ENCODE measurements at regions not wholly inside any gene's neighbourhood (a gene's known extent, or its start where the extent isn't known, plus 50 kb on each side); places are given as distances from the start of the nearest gene placed in this dataset.

- Histone ChIP-seq H3K9me3 (no peaks in the 10 kb centered on the region), H3K27ac (no peak overlapping the region), H3K4me3 (no peak overlapping the region), H3K36me3 (no peaks in the 10 kb centered on the region), H3K27me3 (no peaks in the 10 kb centered on the region), H3K4me1 (no peaks in the 10 kb centered on the region)
- DNase-seq = no peak
- TF ChIP-seq CTCF (IDR thresholded peaks at IDR 0.05) (no peak), POLR2A (IDR thresholded peaks at IDR 0.05) (no peak)
- intact Hi-C loops (cut with DNase I) = no loop called here
These were observed 132.4 kb downstream of the TXNL1 start for GRCh38 chr18:56505971-56506370.

- Histone ChIP-seq H3K4me3 (no peak overlapping the region), H3K9me3 (no peaks in the 10 kb centered on the region), H3K27me3 (no peaks in the 10 kb centered on the region), H3K27ac (no peak overlapping the region), H3K36me3 (no peaks in the 10 kb centered on the region), H3K4me1 (no peaks in the 10 kb centered on the region)
- no peak for DNase-seq
- TF ChIP-seq CTCF (IDR thresholded peaks at IDR 0.05) = no peak
- TF ChIP-seq POLR2A (IDR thresholded peaks at IDR 0.05) = no peak
- intact Hi-C loops (cut with DNase I) = no loop called here
- 94 to 97% methylated on average over 3 of the region's 3 CpGs for WGBS, 2 donors
These were observed 133.1 kb downstream of the TXNL1 start for GRCh38 chr18:56505293-56505692.

GRCh38 chr18:56501896-56502295 is 136.5 kb downstream of the TXNL1 start:
- Histone ChIP-seq H3K4me1 (no peaks in the 10 kb centered on the region), H3K9me3 (no peaks in the 10 kb centered on the region), H3K4me3 (no peak overlapping the region), H3K36me3 (no peaks in the 10 kb centered on the region), H3K27ac (no peak overlapping the region), H3K27me3 (no peaks in the 10 kb centered on the region)
- TF ChIP-seq CTCF (IDR thresholded peaks at IDR 0.05) (no peak), POLR2A (IDR thresholded peaks at IDR 0.05) (no peak)
- no peak for DNase-seq
- WGBS, 2 donors = 23 to 58% methylated on average over 3 of the region's 3 CpGs
- intact Hi-C loops (cut with DNase I) = no loop called here

- intact Hi-C loops (cut with DNase I) = no loop called here
- H3K36me3 ChIP-seq = no peaks in the 10 kb centered on the region
- WGBS, 2 donors = 73 to 75% methylated on average over 3 of the region's 3 CpGs
- H3K9me3 ChIP-seq = no peaks in the 10 kb centered on the region
- H3K4me3 ChIP-seq = no peak overlapping the region
- no peaks in the 10 kb centered on the region for H3K27me3 ChIP-seq
- H3K4me1 ChIP-seq = no peaks in the 10 kb centered on the region
- no peak for DNase-seq
- no peak overlapping the region for H3K27ac ChIP-seq
- TF ChIP-seq POLR2A (IDR thresholded peaks at IDR 0.05) (no peak), CTCF (IDR thresholded peaks at IDR 0.05) (no peak)
These were observed 142.5 kb downstream of the TXNL1 start for GRCh38 chr18:56495884-56496283.

- H3K9me3 ChIP-seq = no peaks in the 10 kb centered on the region
These were observed 144.9 kb downstream of the TXNL1 start for GRCh38 chr18:56493531-56493930.

GRCh38 chr18:56492136-56492535 is 146.3 kb downstream of the TXNL1 start:
- no peaks in the 10 kb centered on the region for H3K4me1 ChIP-seq
- H3K36me3 ChIP-seq = no peaks in the 10 kb centered on the region
- TF ChIP-seq CTCF (IDR thresholded peaks at IDR 0.05) (no peak), POLR2A (IDR thresholded peaks at IDR 0.05) (no peak)
- DNase-seq = no peak
- no peaks in the 10 kb centered on the region for H3K27me3 ChIP-seq
- no peaks in the 10 kb centered on the region for H3K9me3 ChIP-seq
- H3K27ac ChIP-seq = no peak overlapping the region
- intact Hi-C loops (cut with DNase I) = no loop called here
- no peak overlapping the region for H3K4me3 ChIP-seq

More at GRCh38 chr18:56493531-56493930, 144.9 kb downstream of the TXNL1 start:
- intact Hi-C loops (cut with DNase I) = no loop called here
- no peak for TF ChIP-seq POLR2A (IDR thresholded peaks at IDR 0.05)
- Histone ChIP-seq H3K27ac (no peak overlapping the region), H3K4me3 (no peak overlapping the region), H3K27me3 (no peaks in the 10 kb centered on the region), H3K36me3 (no peaks in the 10 kb centered on the region), H3K4me1 (no peaks in the 10 kb centered on the region)
- no peak for DNase-seq
- 83 to 90% methylated on average over 6 of the region's 6 CpGs for WGBS, 2 donors
